Caco-2 (cell line): ENCODE measurements at regions not wholly inside any gene's neighbourhood (a gene's known extent, or its start where the extent isn't known, plus 50 kb on each side); places are given as distances from the start of the nearest gene placed in this dataset.

Source experiments
- BruUV-seq: library from RNA; stranded (reverse); fragments of 400-500 nt; replicated peaks from 2 replicates; lab custom pipeline; 2021; lab: Mats Ljungman, UMichigan
- CTCF ChIA-PET: fragments of 300-600 bp; sonication (Branson Sonifier 250); formaldehyde crosslinking; loops from one replicate; lab custom pipeline; 2022; ENCODE audit warnings: antibody characterized with exemption; lab: Charles Lee
- POLR2A ChIA-PET: fragments of 300-600 bp; sonication (Branson Sonifier 250); formaldehyde crosslinking; loops from one replicate; lab custom pipeline; 2022; ENCODE audit warnings: antibody characterized with exemption; lab: Charles Lee
- DNase-seq, 2 experiments: peaks; one replicate each; pipeline versions ENCODE4 v3.0.0 to v3.0.0-alpha.2; 2020 to 2022
- H3K27me3 ChIP-seq: replicated peaks from 2 replicates; pipeline ENCODE4 v1.6.0; 2011; ENCODE audit warnings: low read length; ENCODE audit not compliant: control insufficient read depth, insufficient read depth
- H3K36me3 ChIP-seq: 2 replicates; pipeline ENCODE4 v1.5.1; 2011; ENCODE audit warnings: low read length; ENCODE audit not compliant: control insufficient read depth, insufficient read depth
- H3K4me1 ChIP-seq: fragments of 250-450 bp; sonication (Bioruptor Pico); 2 replicates; pipeline ENCODE4 v1.5.1; 2020; ENCODE audit warnings: mild to moderate bottlenecking
- H3K4me3 ChIP-seq: 2 replicates; pipeline ENCODE4 v1.5.1; 2011; ENCODE audit warnings: low read depth, mild to moderate bottlenecking, control low read depth, low read length
- H3K9me3 ChIP-seq: fragments of 250-450 bp; sonication (Bioruptor Pico); 2 replicates; pipeline ENCODE4 v1.5.1; 2020; ENCODE audit warnings: mild to moderate bottlenecking, moderate library complexity
- H3K27ac Mint-ChIP-seq: one replicate; pipeline ENCODE4 v1.8.0; 2022; ENCODE audit warnings: mixed read lengths; ENCODE audit not compliant: unreplicated experiment
- H3K27me3 Mint-ChIP-seq: one replicate; pipeline ENCODE4 v1.8.0; 2022; ENCODE audit warnings: mixed read lengths; ENCODE audit not compliant: insufficient read depth, unreplicated experiment
- H3K36me3 Mint-ChIP-seq: one replicate; pipeline ENCODE4 v1.8.0; 2022; ENCODE audit warnings: mild to moderate bottlenecking, mixed read lengths; ENCODE audit not compliant: insufficient read depth, unreplicated experiment
- H3K4me1 Mint-ChIP-seq: one replicate; pipeline ENCODE4 v1.8.0; 2022; ENCODE audit warnings: low read depth, mixed read lengths; ENCODE audit not compliant: unreplicated experiment
- H3K4me3 Mint-ChIP-seq: one replicate; pipeline ENCODE4 v1.8.0; 2022; ENCODE audit warnings: mild to moderate bottlenecking, moderate library complexity, mixed read lengths; ENCODE audit not compliant: unreplicated experiment
- H3K9me3 Mint-ChIP-seq: one replicate; pipeline ENCODE4 v1.8.0; 2022; ENCODE audit warnings: mixed read lengths; ENCODE audit not compliant: unreplicated experiment
- intact Hi-C: fragments of 100-400 bp; cut with micrococcal nuclease; formaldehyde crosslinking; loops from one replicate; pipeline ENCODE4 v1.10.0; 2022; ENCODE audit not compliant: unreplicated experiment
- TF ChIP-seq, protein P1 (sequence below), 2 experiments: fragments of 200-600 bp in 1 of 2; IDR thresholded peaks; 1 replicate in 1 of 2; 2 replicates in 1 of 2; pipeline versions ENCODE4 v1.5.1 to v1.8.0; 2011 to 2022; ENCODE audit warnings: antibody characterized with exemption in 1 of 2, control low read depth in 1 of 2, inconsistent platforms in 1 of 2, low read depth in 1 of 2, low read length in 1 of 2, mild to moderate bottlenecking in 1 of 2, moderate library complexity in 1 of 2; ENCODE audit not compliant: insufficient read depth in 1 of 2, severe bottlenecking in 1 of 2, unreplicated experiment in 1 of 2

DNA sequence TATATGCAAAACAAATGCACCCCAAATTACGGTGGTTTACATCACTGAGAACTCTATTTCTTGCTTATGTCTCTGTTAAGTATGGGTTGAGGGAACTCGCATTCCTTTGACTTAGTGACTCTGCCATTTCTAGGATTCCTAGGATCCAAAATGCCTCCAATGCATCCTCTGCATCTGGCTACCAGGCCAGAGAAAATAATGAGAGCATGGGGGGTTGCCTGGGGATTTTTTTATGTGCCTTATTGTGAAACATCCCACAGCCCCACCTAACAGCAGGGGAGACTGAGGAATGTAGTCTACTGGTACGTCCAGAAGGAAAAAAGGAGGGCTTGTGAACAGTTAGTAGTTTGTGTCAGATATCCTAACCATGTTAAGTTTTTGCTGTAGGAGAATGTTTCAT lies 466.0 kb upstream of the ARRDC3 start:
- ChIA-PET CTCF (no interaction called here), POLR2A (no interaction called here)
- no peaks in the 10 kb centered on the region for H3K36me3 Mint-ChIP-seq
- TF ChIP-seq, protein P1, sequence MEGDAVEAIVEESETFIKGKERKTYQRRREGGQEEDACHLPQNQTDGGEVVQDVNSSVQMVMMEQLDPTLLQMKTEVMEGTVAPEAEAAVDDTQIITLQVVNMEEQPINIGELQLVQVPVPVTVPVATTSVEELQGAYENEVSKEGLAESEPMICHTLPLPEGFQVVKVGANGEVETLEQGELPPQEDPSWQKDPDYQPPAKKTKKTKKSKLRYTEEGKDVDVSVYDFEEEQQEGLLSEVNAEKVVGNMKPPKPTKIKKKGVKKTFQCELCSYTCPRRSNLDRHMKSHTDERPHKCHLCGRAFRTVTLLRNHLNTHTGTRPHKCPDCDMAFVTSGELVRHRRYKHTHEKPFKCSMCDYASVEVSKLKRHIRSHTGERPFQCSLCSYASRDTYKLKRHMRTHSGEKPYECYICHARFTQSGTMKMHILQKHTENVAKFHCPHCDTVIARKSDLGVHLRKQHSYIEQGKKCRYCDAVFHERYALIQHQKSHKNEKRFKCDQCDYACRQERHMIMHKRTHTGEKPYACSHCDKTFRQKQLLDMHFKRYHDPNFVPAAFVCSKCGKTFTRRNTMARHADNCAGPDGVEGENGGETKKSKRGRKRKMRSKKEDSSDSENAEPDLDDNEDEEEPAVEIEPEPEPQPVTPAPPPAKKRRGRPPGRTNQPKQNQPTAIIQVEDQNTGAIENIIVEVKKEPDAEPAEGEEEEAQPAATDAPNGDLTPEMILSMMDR (IDR thresholded peaks at IDR 0.05; ENCODE audit: insufficient read depth in 1 of 2, low read depth in 1 of 2, low read length in 1 of 2, severe bottlenecking in 1 of 2, unreplicated experiment in 1 of 2), result no peak
- no peaks in the 10 kb centered on the region; the same call in 1 of the 2 replicates for H3K4me1 ChIP-seq
- DNase-seq, result no peak
- intact Hi-C loops, result loop anchor here (10.0 kb wide), 1 partner anchor 204 kb away; no protein-coding TSS in a partner anchor
- H3K27me3 Mint-ChIP-seq, result no peaks in the 10 kb centered on the region
- no peaks in the 10 kb centered on the region for H3K9me3 Mint-ChIP-seq
- H3K4me3 Mint-ChIP-seq, result no peak overlapping the region
- no TSS peak for BruUV-seq
- no peaks in the 10 kb centered on the region for H3K4me1 Mint-ChIP-seq
- no peaks in the 10 kb centered on the region for H3K9me3 ChIP-seq
- no peak overlapping the region for H3K4me3 ChIP-seq
- H3K36me3 ChIP-seq, result no peaks in the 10 kb centered on the region
- H3K27ac Mint-ChIP-seq, result no peak overlapping the region
- no peaks in the 10 kb centered on the region for H3K27me3 ChIP-seq

DNA sequence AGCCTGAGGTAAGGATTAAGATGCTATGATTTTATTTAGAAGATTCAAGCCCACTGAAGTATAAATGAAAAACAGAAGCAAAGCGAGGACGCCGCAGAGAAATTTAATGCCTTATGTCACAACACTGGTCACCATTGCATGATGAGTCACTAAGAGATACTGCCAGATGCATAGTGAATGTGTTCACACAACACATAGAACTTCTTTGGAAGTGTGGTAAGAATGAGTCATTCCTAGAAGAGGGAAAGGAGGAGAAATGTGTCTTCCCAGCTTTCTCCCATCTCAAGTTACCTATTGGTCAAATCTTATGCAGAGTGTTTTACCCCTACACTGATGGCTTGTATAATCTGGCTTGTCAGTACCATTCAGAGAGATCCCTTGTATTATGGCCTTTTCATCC lies 465.3 kb upstream of the ARRDC3 start:
- Mint-ChIP-seq H3K4me1 (no peaks in the 10 kb centered on the region), H3K27me3 (no peaks in the 10 kb centered on the region), H3K36me3 (no peaks in the 10 kb centered on the region), H3K27ac (no peak overlapping the region), H3K9me3 (no peaks in the 10 kb centered on the region), H3K4me3 (no peak overlapping the region)
- no peaks in the 10 kb centered on the region for H3K9me3 ChIP-seq
- TF ChIP-seq, protein P1 (IDR thresholded peaks at IDR 0.05; ENCODE audit: insufficient read depth in 1 of 2, low read depth in 1 of 2, low read length in 1 of 2, severe bottlenecking in 1 of 2, unreplicated experiment in 1 of 2), result no peak
- DNase-seq, result no peak
- ChIA-PET POLR2A (no interaction called here), CTCF (no interaction called here)
- intact Hi-C loops, result loop anchor here (10.0 kb wide), 1 partner anchor 204 kb away; no protein-coding TSS in a partner anchor
- H3K36me3 ChIP-seq, result no peaks in the 10 kb centered on the region
- H3K4me1 ChIP-seq, result no peaks in the 10 kb centered on the region; the same call in 1 of the 2 replicates
- BruUV-seq, result no TSS peak
- H3K27me3 ChIP-seq, result no peaks in the 10 kb centered on the region
- H3K4me3 ChIP-seq, result no peak overlapping the region

DNA sequence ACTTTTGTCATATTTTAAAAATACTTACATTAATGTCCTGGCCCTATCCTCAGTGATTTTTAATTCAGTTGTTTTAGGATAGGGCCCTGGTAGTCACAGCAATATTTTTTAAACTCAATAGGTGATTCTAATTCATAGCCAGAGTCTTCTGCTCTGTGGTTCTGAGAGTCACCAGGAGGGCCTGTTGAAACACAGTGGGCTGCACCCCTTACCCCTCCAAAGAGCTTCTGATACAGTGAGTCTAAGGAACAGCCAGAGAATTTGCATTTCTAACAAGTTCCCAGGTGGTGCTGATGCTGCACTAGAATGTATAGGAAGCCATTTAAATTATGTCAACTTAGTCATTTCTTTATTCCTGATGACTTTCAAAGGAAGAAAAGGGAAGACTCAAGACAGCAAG lies 458.3 kb upstream of the ARRDC3 start:
- TF ChIP-seq, protein P1 (IDR thresholded peaks at IDR 0.05; ENCODE audit: insufficient read depth in 1 of 2, low read depth in 1 of 2, low read length in 1 of 2, severe bottlenecking in 1 of 2, unreplicated experiment in 1 of 2), result no peak
- ChIA-PET POLR2A (no interaction called here), CTCF (no interaction called here)
- H3K27me3 Mint-ChIP-seq, result no peaks in the 10 kb centered on the region
- H3K9me3 ChIP-seq, result no peaks in the 10 kb centered on the region
- H3K4me1 Mint-ChIP-seq, result no peaks in the 10 kb centered on the region
- no peaks in the 10 kb centered on the region for H3K27me3 ChIP-seq
- no peaks in the 10 kb centered on the region for H3K4me1 ChIP-seq
- no TSS peak for BruUV-seq
- no peak overlapping the region for H3K4me3 Mint-ChIP-seq
- no peaks in the 10 kb centered on the region for H3K36me3 Mint-ChIP-seq
- DNase-seq, result no peak
- no peaks in the 10 kb centered on the region for H3K36me3 ChIP-seq
- intact Hi-C loops, result loop anchor here (10.0 kb wide), 1 partner anchor 197 kb away; no protein-coding TSS in a partner anchor
- H3K4me3 ChIP-seq, result no peak overlapping the region
- H3K27ac Mint-ChIP-seq, result no peak overlapping the region
- no peaks in the 10 kb centered on the region for H3K9me3 Mint-ChIP-seq
